RWPE2 (cell line): ENCODE measurements at regions not wholly inside any gene's neighbourhood (a gene's known extent, or its start where the extent isn't known, plus 50 kb on each side); places are given as distances from the start of the nearest gene placed in this dataset.

Experiments
- ATAC-seq: fragments of 200-7000 bp; cut with Tn5 transposase; 3 replicates; pipeline ENCODE4 v1.9.1; 2021; ENCODE audit warnings: low read depth
- DNase-seq: peaks from one replicate; pipeline ENCODE4 v3.0.0-alpha.2; 2020; ENCODE audit warnings: low spot score
- H3K27ac ChIP-seq: fragments of 450-650 bp; 2 replicates; pipeline ENCODE4 v1.5.1; 2017; ENCODE audit warnings: mild to moderate bottlenecking; ENCODE audit not compliant: poor library complexity, severe bottlenecking
- H3K27me3 ChIP-seq: fragments of 250-450 bp; sonication (Bioruptor Pico); 2 replicates; pipeline ENCODE4 v1.5.1; 2021; ENCODE audit warnings: mild to moderate bottlenecking, moderate library complexity; ENCODE audit not compliant: insufficient read depth, poor library complexity, severe bottlenecking
- H3K36me3 ChIP-seq: fragments of 250-450 bp; sonication (Bioruptor Pico); 2 replicates; pipeline ENCODE4 v1.5.1; 2020; ENCODE audit warnings: low read depth, mild to moderate bottlenecking, moderate library complexity
- H3K4me1 ChIP-seq: fragments of 250-450 bp; sonication (Bioruptor Pico); 2 replicates; pipeline ENCODE4 v1.5.1; 2021; ENCODE audit warnings: mild to moderate bottlenecking, moderate library complexity; ENCODE audit not compliant: insufficient read depth, poor library complexity, severe bottlenecking
- H3K4me3 ChIP-seq: fragments of 250-450 bp; sonication (Bioruptor Pico); 2 replicates; pipeline ENCODE4 v1.5.1; 2021; ENCODE audit warnings: mild to moderate bottlenecking, moderate library complexity; ENCODE audit not compliant: severe bottlenecking
- H3K9me3 ChIP-seq: fragments of 250-450 bp; sonication (Bioruptor Pico); 2 replicates; pipeline ENCODE4 v1.5.1; 2021; ENCODE audit warnings: mild to moderate bottlenecking, moderate library complexity; ENCODE audit not compliant: severe bottlenecking
- CTCF ChIP-seq: fragments of 450-650 bp; IDR thresholded peaks from one replicate; pipeline ENCODE4 v1.5.1; 2017; ENCODE audit warnings: mild to moderate bottlenecking, moderate library complexity; ENCODE audit not compliant: poor library complexity, severe bottlenecking

- no peak for TF ChIP-seq CTCF
- ATAC-seq, result no peak
- no peak for DNase-seq
- H3K27me3 ChIP-seq, result peaks cover 90% of the 10 kb centered on the region
- no peaks in the 10 kb centered on the region for H3K36me3 ChIP-seq
- H3K9me3 ChIP-seq, result no peaks in the 10 kb centered on the region
- no peaks in the 10 kb centered on the region for H3K4me1 ChIP-seq
- no peak overlapping the region for H3K27ac ChIP-seq
- no peak overlapping the region for H3K4me3 ChIP-seq
Measured at GRCh38 chr17:79405823-79406222, 205.0 kb downstream of the RBFOX3 start.

- DNase-seq (no peak), ATAC-seq (no peak)
- no peaks in the 10 kb centered on the region for H3K9me3 ChIP-seq
- peaks cover 93% of the 10 kb centered on the region for H3K27me3 ChIP-seq
- H3K36me3 ChIP-seq, result no peaks in the 10 kb centered on the region
- H3K4me1 ChIP-seq, result no peaks in the 10 kb centered on the region
- no peak overlapping the region for H3K4me3 ChIP-seq
- no peak overlapping the region for H3K27ac ChIP-seq
- no peak for TF ChIP-seq CTCF
Measured at GRCh38 chr17:79404136-79404911, 206.5 kb downstream of the RBFOX3 start.

DNA sequence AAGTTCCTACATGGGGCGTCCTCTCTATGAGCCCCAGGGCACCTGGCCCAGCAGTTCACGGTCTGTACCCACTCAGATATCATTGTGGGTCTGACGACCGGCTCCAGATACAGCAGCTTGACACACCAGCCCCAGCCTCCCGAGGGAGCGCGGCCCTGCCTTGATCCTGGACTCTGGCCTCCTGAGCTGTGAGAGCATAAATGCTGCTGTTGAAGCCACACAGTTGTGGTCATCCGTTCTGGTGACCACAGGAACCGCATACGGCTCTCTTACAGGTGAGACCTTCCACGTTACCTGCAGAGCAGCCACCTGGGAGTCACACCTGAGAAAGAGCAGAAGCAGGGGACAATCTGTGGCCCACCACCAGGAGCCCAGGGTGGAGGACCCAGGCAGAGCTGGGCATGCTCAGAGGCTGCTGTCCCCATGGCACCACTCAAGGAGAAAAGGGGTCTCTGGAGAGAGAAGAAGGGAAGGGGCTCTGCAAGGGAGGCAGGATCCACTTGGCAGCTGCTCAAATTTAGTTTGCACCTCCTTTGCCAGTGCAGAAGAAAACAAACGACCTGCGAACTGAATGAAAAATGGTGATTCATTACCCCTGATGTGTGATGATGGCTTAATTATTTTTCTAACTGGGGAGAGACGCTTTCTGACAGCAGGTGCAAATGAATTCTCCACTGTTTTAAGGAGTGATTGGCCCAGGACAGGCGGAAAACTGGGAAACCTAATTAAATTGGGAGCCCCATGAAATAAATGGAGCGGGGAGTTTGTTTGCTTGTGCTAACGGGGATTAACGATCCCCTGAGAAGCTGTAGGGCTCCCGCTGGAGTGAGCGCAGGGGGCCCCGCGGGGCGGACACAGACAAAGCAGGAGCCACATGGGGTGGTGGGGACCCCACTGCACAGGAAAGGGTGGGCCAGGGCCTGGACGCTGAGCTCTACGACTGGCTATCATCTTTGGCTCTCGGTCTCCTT is 208.9 kb downstream of the RBFOX3 start:
- Histone ChIP-seq H3K4me3 (no peak overlapping the region), H3K36me3 (no peaks in the 10 kb centered on the region), H3K9me3 (no peaks in the 10 kb centered on the region), H3K27ac (no peak overlapping the region), H3K27me3 (peaks cover 91% of the 10 kb centered on the region), H3K4me1 (no peaks in the 10 kb centered on the region)
- ATAC-seq, result no peak
- no peak for TF ChIP-seq CTCF
- DNase-seq, result no peak

GRCh38 chr17:79400989-79401703 is 209.7 kb downstream of the RBFOX3 start:
- TF ChIP-seq CTCF, result peak; percentile 95
- Histone ChIP-seq H3K9me3 (no peaks in the 10 kb centered on the region), H3K27ac (no peak overlapping the region), H3K4me3 (no peak overlapping the region), H3K4me1 (no peaks in the 10 kb centered on the region), H3K27me3 (peaks cover 90% of the 10 kb centered on the region), H3K36me3 (no peaks in the 10 kb centered on the region)
- DNase-seq (no peak), ATAC-seq (peak; percentile 63)
